OCI-LY3 (cell line): ENCODE measurements at regions not wholly inside any gene's neighbourhood (a gene's known extent, or its start where the extent isn't known, plus 50 kb on each side); places are given as distances from the start of the nearest gene placed in this dataset.

Experiments used
- CTCF ChIP-seq: fragments of 200-600, 300-600 bp; sonication (generic); IDR thresholded peaks from 2 replicates; pipeline ENCODE4 v1.5.1; 2014; ENCODE audit warnings: antibody characterized with exemption, low read length, low read depth
- EZH2phosphoT487 ChIP-seq: fragments of 200-600 bp; shearing (Covaris generic); IDR thresholded peaks from 2 replicates; pipeline ENCODE4 v1.6.1; 2018; ENCODE audit warnings: antibody characterized with exemption, mixed run types, low read depth

- TF ChIP-seq CTCF = no peak
- TF ChIP-seq EZH2phosphoT487 = no peak
Observed at GRCh38 chr11:121895919-121896318, 220.1 kb downstream of the BLID start.
